Ishikawa (cell line): ENCODE measurements at regions not wholly inside any gene's neighbourhood (a gene's known extent, or its start where the extent isn't known, plus 50 kb on each side); places are given as distances from the start of the nearest gene placed in this dataset.

ENCODE experiments used
- CEBPB ChIP-seq: IDR thresholded peaks from 2 replicates; pipeline ENCODE4 v1.6.1; 2012
- CREB1 ChIP-seq: IDR thresholded peaks from 2 replicates; pipeline ENCODE4 v1.6.1; 2012; ENCODE audit warnings: low read depth
- EGR1 ChIP-seq: IDR thresholded peaks from 2 replicates; pipeline ENCODE4 v1.6.1; 2012
- EP300 ChIP-seq: IDR thresholded peaks from 2 replicates; pipeline ENCODE4 v1.6.1; 2012; ENCODE audit warnings: borderline replicate concordance
- FOXM1 ChIP-seq: IDR thresholded peaks from 2 replicates; pipeline ENCODE4 v1.6.1; 2012; ENCODE audit warnings: low read depth, borderline replicate concordance
- NFIC ChIP-seq: IDR thresholded peaks from 2 replicates; pipeline ENCODE4 v1.6.1; 2012
- RAD21 ChIP-seq: IDR thresholded peaks from 2 replicates; pipeline ENCODE4 v1.6.1; 2012; ENCODE audit warnings: low read depth
- TAF1 ChIP-seq: IDR thresholded peaks from 2 replicates; pipeline ENCODE4 v1.6.1; 2012; ENCODE audit warnings: low read depth, mild to moderate bottlenecking
- TCF12 ChIP-seq: IDR thresholded peaks from 2 replicates; pipeline ENCODE4 v1.6.1; 2012; ENCODE audit warnings: low read depth
- TEAD4 ChIP-seq: IDR thresholded peaks from 2 replicates; pipeline ENCODE4 v1.6.1; 2012
- YY1 ChIP-seq: IDR thresholded peaks from 2 replicates; pipeline ENCODE4 v1.6.1; 2012; ENCODE audit warnings: low read depth
- ZBTB7A ChIP-seq: IDR thresholded peaks from 2 replicates; pipeline ENCODE4 v1.6.1; 2012; ENCODE audit warnings: low read depth
- TF ChIP-seq, protein P1 (sequence below): IDR thresholded peaks from 2 replicates; pipeline ENCODE4 v1.6.1; 2012
- TF ChIP-seq, protein P2 (sequence below): IDR thresholded peaks from 2 replicates; pipeline ENCODE4 v1.6.1; 2012
- TF ChIP-seq, protein P3 (sequence below): IDR thresholded peaks from 2 replicates; pipeline ENCODE4 v1.6.1; 2012; ENCODE audit warnings: low read depth, mild to moderate bottlenecking

DNA sequence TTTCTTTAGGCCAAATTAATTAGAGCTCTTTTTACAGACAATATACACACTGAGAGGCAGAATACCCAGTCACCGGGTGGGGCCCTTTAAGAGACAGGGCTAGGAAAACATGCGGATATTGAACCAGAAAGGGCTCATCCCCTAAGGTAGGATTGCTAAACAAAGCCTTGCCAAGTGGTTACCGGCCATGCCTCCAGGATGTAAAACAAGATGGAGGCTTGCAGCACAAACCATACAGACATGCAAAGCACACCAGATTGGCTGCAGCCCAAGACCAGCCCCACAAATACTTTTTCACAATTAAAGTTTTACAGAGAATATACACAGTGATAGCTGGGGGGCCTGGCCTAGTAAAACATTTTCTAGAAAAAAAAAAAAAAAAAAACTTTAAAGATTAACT, 210.0 kb downstream of the KLHL4 start:
- TF ChIP-seq ZBTB7A (no peak), YY1 (no peak), CEBPB (no peak), TCF12 (no peak), EGR1 (no peak), CREB1 (no peak)

DNA sequence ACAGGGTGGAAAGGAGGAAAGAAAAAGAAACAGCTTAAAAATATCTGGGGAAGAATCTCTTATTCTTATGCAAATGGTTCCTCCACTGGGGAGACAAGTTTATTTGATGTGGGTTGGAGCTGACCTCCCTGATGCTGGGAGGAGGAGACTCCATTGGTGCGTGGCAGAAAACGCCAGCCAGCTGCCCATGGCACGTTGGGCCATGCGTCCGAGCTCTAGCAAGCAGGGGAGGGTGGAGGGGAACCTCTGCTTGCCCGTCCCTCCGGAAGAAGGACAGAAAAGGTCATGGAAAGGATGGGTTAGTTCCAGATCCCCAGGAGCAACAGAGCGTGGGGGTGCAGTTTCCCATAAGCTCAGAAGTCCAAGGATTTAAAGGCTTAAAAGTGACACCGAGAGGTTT, 210.4 kb downstream of the KLHL4 start:
- TF ChIP-seq ZBTB7A (no peak), NFIC (no peak), FOXM1 (no peak), YY1 (no peak), CEBPB (no peak), TCF12 (no peak), EP300 (no peak), RAD21 (no peak), TEAD4 (no peak)
- TF ChIP-seq, protein P1, sequence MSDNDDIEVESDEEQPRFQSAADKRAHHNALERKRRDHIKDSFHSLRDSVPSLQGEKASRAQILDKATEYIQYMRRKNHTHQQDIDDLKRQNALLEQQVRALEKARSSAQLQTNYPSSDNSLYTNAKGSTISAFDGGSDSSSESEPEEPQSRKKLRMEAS: no peak

DNA sequence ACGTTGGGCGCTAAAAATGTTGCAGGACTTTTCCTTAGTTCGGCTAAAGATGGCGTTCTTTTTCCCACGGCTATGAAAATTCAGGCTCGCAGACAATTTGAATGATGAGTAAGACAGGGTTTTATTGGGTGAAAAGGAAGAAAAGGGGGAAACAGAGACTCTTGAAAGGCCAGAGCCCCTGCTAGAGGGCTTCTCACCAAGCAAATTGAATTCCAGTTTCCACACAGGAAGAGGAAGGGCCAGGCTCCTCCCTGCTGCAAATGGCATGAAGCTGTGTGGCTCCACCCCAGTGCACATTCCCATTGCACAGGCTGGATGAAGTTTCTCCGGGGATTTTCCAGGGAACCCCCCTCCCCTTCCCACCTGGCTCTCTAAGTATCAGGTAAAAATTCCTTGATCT, 210.9 kb downstream of the KLHL4 start:
- TF ChIP-seq, protein P2, sequence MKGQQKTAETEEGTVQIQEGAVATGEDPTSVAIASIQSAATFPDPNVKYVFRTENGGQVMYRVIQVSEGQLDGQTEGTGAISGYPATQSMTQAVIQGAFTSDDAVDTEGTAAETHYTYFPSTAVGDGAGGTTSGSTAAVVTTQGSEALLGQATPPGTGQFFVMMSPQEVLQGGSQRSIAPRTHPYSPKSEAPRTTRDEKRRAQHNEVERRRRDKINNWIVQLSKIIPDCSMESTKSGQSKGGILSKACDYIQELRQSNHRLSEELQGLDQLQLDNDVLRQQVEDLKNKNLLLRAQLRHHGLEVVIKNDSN: no peak
- TF ChIP-seq ZBTB7A (no peak), TCF12 (no peak), NFIC (no peak), RAD21 (no peak), FOXM1 (no peak), CREB1 (no peak), CEBPB (no peak), TAF1 (no peak), YY1 (no peak)
- TF ChIP-seq, protein P3, sequence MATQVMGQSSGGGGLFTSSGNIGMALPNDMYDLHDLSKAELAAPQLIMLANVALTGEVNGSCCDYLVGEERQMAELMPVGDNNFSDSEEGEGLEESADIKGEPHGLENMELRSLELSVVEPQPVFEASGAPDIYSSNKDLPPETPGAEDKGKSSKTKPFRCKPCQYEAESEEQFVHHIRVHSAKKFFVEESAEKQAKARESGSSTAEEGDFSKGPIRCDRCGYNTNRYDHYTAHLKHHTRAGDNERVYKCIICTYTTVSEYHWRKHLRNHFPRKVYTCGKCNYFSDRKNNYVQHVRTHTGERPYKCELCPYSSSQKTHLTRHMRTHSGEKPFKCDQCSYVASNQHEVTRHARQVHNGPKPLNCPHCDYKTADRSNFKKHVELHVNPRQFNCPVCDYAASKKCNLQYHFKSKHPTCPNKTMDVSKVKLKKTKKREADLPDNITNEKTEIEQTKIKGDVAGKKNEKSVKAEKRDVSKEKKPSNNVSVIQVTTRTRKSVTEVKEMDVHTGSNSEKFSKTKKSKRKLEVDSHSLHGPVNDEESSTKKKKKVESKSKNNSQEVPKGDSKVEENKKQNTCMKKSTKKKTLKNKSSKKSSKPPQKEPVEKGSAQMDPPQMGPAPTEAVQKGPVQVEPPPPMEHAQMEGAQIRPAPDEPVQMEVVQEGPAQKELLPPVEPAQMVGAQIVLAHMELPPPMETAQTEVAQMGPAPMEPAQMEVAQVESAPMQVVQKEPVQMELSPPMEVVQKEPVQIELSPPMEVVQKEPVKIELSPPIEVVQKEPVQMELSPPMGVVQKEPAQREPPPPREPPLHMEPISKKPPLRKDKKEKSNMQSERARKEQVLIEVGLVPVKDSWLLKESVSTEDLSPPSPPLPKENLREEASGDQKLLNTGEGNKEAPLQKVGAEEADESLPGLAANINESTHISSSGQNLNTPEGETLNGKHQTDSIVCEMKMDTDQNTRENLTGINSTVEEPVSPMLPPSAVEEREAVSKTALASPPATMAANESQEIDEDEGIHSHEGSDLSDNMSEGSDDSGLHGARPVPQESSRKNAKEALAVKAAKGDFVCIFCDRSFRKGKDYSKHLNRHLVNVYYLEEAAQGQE: no peak

DNA sequence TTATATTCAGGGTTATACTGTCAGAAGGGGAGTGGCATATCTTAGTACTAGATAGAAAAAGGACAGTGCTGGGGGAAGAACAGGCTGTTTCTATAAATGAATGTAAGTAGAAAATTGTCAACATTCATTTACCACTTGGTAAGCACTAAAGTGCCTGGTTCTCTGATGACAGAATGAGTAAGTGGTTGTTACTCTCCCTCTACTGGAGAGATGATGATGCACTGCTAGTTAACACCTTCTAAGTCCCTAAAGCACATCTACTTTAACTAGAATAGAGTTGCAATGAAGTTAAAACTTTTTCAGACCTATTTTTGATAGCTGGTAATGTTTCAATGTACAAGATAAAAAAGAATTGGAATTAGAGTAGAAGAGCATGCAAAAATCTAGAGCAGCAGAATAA, 214.5 kb downstream of the KLHL4 start:
- TF ChIP-seq TCF12: no peak
- TF ChIP-seq, protein P3: no peak
- TF ChIP-seq ZBTB7A: no peak
- no peak for TF ChIP-seq CREB1
- no peak for TF ChIP-seq TAF1
- no peak for TF ChIP-seq FOXM1
- no peak for TF ChIP-seq EP300
- TF ChIP-seq RAD21: no peak
- TF ChIP-seq CEBPB: no peak
- TF ChIP-seq TEAD4: no peak
- TF ChIP-seq, protein P2: no peak
- TF ChIP-seq NFIC: no peak
- no peak for TF ChIP-seq EGR1
- TF ChIP-seq, protein P1: no peak

DNA sequence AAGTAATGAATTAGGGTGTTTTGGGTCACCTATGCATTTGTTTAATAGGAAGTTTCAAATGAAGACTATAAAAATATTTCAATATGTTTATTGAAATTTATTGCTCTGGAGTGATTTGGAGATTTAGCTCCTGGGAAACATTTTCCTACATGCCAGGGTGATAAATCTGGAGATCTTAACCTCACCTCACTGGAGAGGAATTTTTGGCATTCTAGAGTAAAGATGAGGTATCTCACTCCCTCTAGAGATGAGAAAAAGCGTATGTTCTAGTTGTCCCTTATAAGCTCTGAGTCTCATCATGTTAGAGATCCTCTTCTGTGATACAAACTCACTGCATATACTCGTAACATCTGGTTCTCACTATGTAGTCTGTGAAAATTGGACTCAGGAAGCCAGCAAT, 219.0 kb downstream of the KLHL4 start:
- no peak for TF ChIP-seq NFIC

DNA sequence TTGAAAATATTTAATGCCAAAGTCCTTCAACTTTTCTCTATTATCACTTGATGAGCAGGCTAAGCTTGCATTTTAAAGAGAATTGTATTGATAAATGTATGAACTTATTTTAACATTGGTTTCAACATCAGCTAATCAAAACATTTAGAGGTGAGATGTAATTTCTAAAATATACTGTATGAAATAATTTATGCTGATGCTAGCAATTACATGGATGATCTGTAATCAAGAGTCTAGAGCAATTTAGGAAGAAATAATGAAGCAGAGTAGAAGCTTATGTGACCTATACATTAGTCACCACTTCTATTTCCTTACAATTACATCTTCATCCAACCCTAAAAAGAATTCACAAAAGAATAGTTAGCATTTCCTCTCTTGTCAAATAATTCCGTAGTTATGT, 226.8 kb downstream of the KLHL4 start:
- no peak for TF ChIP-seq TAF1
- TF ChIP-seq, protein P3: no peak
- TF ChIP-seq EGR1: no peak
- no peak for TF ChIP-seq CEBPB
- TF ChIP-seq NFIC: no peak
- TF ChIP-seq FOXM1: no peak
- no peak for TF ChIP-seq CREB1
- no peak for TF ChIP-seq RAD21
- no peak for TF ChIP-seq EP300
- no peak for TF ChIP-seq YY1
- no peak for TF ChIP-seq ZBTB7A
- no peak for TF ChIP-seq TEAD4
- TF ChIP-seq, protein P1: no peak
- no peak for TF ChIP-seq TCF12
- TF ChIP-seq, protein P2: no peak
